CD14-positive monocyte (primary cell): ENCODE measurements at regions not wholly inside any gene's neighbourhood (a gene's known extent, or its start where the extent isn't known, plus 50 kb on each side); places are given as distances from the start of the nearest gene placed in this dataset.

Experiments used
- DNase-seq, 3 donors: peaks; one replicate each; pipeline ENCODE4 v3.0.0-alpha.2; 2011 to 2022
- H2AFZ ChIP-seq: 2 replicates; pipeline ENCODE4 v1.6.0; 2012; ENCODE audit warnings: mild to moderate bottlenecking, low read depth, low read length, inconsistent platforms; ENCODE audit not compliant: insufficient read depth, poor library complexity, severe bottlenecking
- H3K27ac ChIP-seq, 2 donors: 1 replicate in 1 of 2; 2 replicates in 1 of 2; pipeline ENCODE4 v1.5.1; 2012 to 2013; ENCODE audit warnings: low read length in 2 of 2, control low read depth in 1 of 2, inconsistent platforms in 1 of 2, low read depth in 1 of 2, mild to moderate bottlenecking in 1 of 2
- H3K27me3 ChIP-seq, 2 donors: one replicate each; pipeline versions ENCODE4 v1.6.0 to v1.6.1; 2011 to 2013; ENCODE audit warnings: low read length in 2 of 2; ENCODE audit not compliant: control insufficient read depth in 2 of 2, insufficient read depth in 2 of 2
- H3K36me3 ChIP-seq, 2 donors: replicated peaks in 1 of 2; 1 replicate in 1 of 2; 2 replicates in 1 of 2; pipeline versions ENCODE4 v1.5.1 to v1.6.1; 2012 to 2013; ENCODE audit warnings: low read length in 2 of 2, control low read depth in 1 of 2, inconsistent platforms in 1 of 2, mild to moderate bottlenecking in 1 of 2; ENCODE audit not compliant: insufficient read depth in 2 of 2, control insufficient read depth in 1 of 2
- H3K4me1 ChIP-seq, 2 donors: 1 replicate in 1 of 2; 2 replicates in 1 of 2; pipeline versions ENCODE4 v1.5.1 to v1.6.1; 2012 to 2013; ENCODE audit warnings: low read length in 2 of 2, control low read depth in 1 of 2, inconsistent platforms in 1 of 2, mild to moderate bottlenecking in 1 of 2, moderate library complexity in 1 of 2; ENCODE audit not compliant: insufficient read depth in 2 of 2, control insufficient read depth in 1 of 2
- H3K4me2 ChIP-seq: replicated peaks from 2 replicates; pipeline ENCODE3; 2012; ENCODE audit warnings: low read length, moderate library complexity, mild to moderate bottlenecking; ENCODE audit not compliant: poor library complexity, severe bottlenecking; ENCODE audit errors: extremely low read depth
- H3K4me3 ChIP-seq, 3 experiments: fragments of 200-600 bp in 1 of 3; sonication (generic) in 1 of 3; replicated peaks in 1 of 3; 1 replicate in 2 of 3; 2 replicates in 1 of 3; pipeline ENCODE4 v1.5.1; 2011 to 2013; ENCODE audit warnings: low read length in 3 of 3, mild to moderate bottlenecking in 3 of 3, control low read depth in 2 of 3, low read depth in 2 of 3, inconsistent platforms in 1 of 3, moderate library complexity in 1 of 3
- H3K79me2 ChIP-seq: 2 replicates; pipeline ENCODE4 v1.6.0; 2012; ENCODE audit warnings: mild to moderate bottlenecking, control low read depth, inconsistent platforms, low read length, moderate library complexity; ENCODE audit not compliant: insufficient read depth
- H3K9ac ChIP-seq: 2 replicates; pipeline ENCODE4 v1.6.0; 2017; ENCODE audit warnings: low read length, mild to moderate bottlenecking; ENCODE audit not compliant: insufficient read depth, poor library complexity, severe bottlenecking
- H3K9me3 ChIP-seq, 2 donors: replicated peaks in 1 of 2; 1 replicate in 1 of 2; 2 replicates in 1 of 2; pipeline versions ENCODE4 v1.5.1 to v1.6.1; 2012 to 2013; ENCODE audit warnings: low read length in 2 of 2, control low read depth in 1 of 2; ENCODE audit not compliant: control insufficient read depth in 1 of 2, insufficient read depth in 1 of 2
- H4K20me1 ChIP-seq: 2 replicates; pipeline ENCODE4 v1.6.0; 2012; ENCODE audit warnings: mild to moderate bottlenecking, low read length, control low read depth, moderate library complexity; ENCODE audit not compliant: insufficient read depth
- H3K27ac Mint-ChIP-seq, 7 donors: one replicate each; pipeline ENCODE4 v1.8.0; 2020; ENCODE audit warnings: mild to moderate bottlenecking in 7 of 7, mixed read lengths in 7 of 7, moderate library complexity in 6 of 7, inconsistent platforms in 2 of 7
- H3K27me3 Mint-ChIP-seq, 3 donors: one replicate each; pipeline ENCODE4 v1.8.0; 2021 to 2022; ENCODE audit warnings: low read depth in 3 of 3, mild to moderate bottlenecking in 3 of 3, mixed read lengths in 3 of 3, moderate library complexity in 3 of 3, inconsistent platforms in 1 of 3
- H3K36me3 Mint-ChIP-seq, 2 donors: one replicate each; pipeline ENCODE4 v1.8.0; 2020; ENCODE audit warnings: mixed read lengths in 2 of 2, inconsistent platforms in 1 of 2, mild to moderate bottlenecking in 1 of 2
- H3K4me1 Mint-ChIP-seq: one replicate; pipeline ENCODE4 v1.8.0; 2020; ENCODE audit warnings: mild to moderate bottlenecking, mixed read lengths
- H3K4me3 Mint-ChIP-seq, 2 donors: one replicate each; pipeline ENCODE4 v1.8.0; 2020; ENCODE audit warnings: mild to moderate bottlenecking in 2 of 2, mixed read lengths in 2 of 2, moderate library complexity in 1 of 2
- H3K9me3 Mint-ChIP-seq, 7 donors: one replicate each; pipeline ENCODE4 v1.8.0; 2020 to 2022; ENCODE audit warnings: mixed read lengths in 7 of 7, mild to moderate bottlenecking in 6 of 7, moderate library complexity in 6 of 7, inconsistent platforms in 2 of 7
- CTCF ChIP-seq: fragments of 200-600 bp; IDR thresholded peaks from one replicate; pipeline ENCODE4 v1.8.0; 2022; ENCODE audit warnings: antibody characterized with exemption, mild to moderate bottlenecking
- WGBS: methylation state at CpG from one replicate; pipeline ENCODE4 v1.1.5; 2013; ENCODE audit warnings: missing lambda C conversion rate; ENCODE audit not compliant: insufficient coverage; 5-methylcytosine and 5-hydroxymethylcytosine counted together
- intact Hi-C, 2 donors: fragments of 100-400 bp; cut with micrococcal nuclease; formaldehyde crosslinking; loops; one replicate each; pipeline versions ENCODE4 v1.15.0 to v1.15.1; 2023

- peaks cover 10 to 29% (median 19%) of the 10 kb centered on the region in 7 donors for H3K9me3 Mint-ChIP-seq
- intact Hi-C loops, result no loop called here
These were observed 110.5 kb upstream of the TBL1XR1 start for GRCh38 chr3:177307826-177308225.

GRCh38 chr3:177308286-177308685 is 111.0 kb upstream of the TBL1XR1 start:
- no peak for DNase-seq
- Histone ChIP-seq H3K36me3 (no peaks in the 10 kb centered on the region), H3K27me3 (no peaks in the 10 kb centered on the region), H3K79me2 (no peaks in the 10 kb centered on the region), H3K4me2 (no peak overlapping the region), H4K20me1 (no peaks in the 10 kb centered on the region), H3K27ac (no peak overlapping the region), H2AFZ (no peak overlapping the region), H3K4me3 (no peak overlapping the region), H3K9ac (no peak overlapping the region), H3K9me3 (peaks cover 6 to 16% of the 10 kb centered on the region in 2 donors), H3K4me1 (no peaks in the 10 kb centered on the region)
- WGBS, result 100% methylated on average over 2 of the region's 5 CpGs
- Mint-ChIP-seq H3K27me3 (peaks cover 0 to 2% (median 0%) of the 10 kb centered on the region in 3 donors), H3K27ac (no peak overlapping the region), H3K36me3 (no peaks in the 10 kb centered on the region), H3K4me3 (no peak overlapping the region), H3K9me3 (peaks cover 10 to 32% (median 21%) of the 10 kb centered on the region in 7 donors), H3K4me1 (no peaks in the 10 kb centered on the region)
- intact Hi-C loops, result no loop called here
- TF ChIP-seq CTCF, result no peak

More at GRCh38 chr3:177307826-177308225, 110.5 kb upstream of the TBL1XR1 start:
- peaks cover 6 to 16% of the 10 kb centered on the region in 2 donors for H3K9me3 ChIP-seq
- no peaks in the 10 kb centered on the region for H4K20me1 ChIP-seq
- no peaks in the 10 kb centered on the region for H3K27me3 ChIP-seq
- H3K79me2 ChIP-seq, result no peaks in the 10 kb centered on the region
- no peak overlapping the region for H2AFZ ChIP-seq
- no peaks in the 10 kb centered on the region for H3K4me1 ChIP-seq
- Mint-ChIP-seq H3K4me1 (no peaks in the 10 kb centered on the region), H3K36me3 (no peaks in the 10 kb centered on the region), H3K4me3 (no peak overlapping the region), H3K27me3 (peaks cover 0 to 3% (median 0%) of the 10 kb centered on the region in 3 donors), H3K27ac (no peak overlapping the region)
- DNase-seq, result no peak
- TF ChIP-seq CTCF, result no peak
- no peak overlapping the region for H3K4me3 ChIP-seq
- H3K36me3 ChIP-seq, result no peaks in the 10 kb centered on the region
- no peak overlapping the region for H3K9ac ChIP-seq
- no peak overlapping the region for H3K4me2 ChIP-seq
- H3K27ac ChIP-seq, result no peak overlapping the region
- WGBS, result no CpG with 5 or more reads among the region's 5 CpGs
